OCI-M1 (cell line): ENCODE measurements at regions not wholly inside any gene's neighbourhood (a gene's known extent, or its start where the extent isn't known, plus 50 kb on each side); places are given as distances from the start of the nearest gene placed in this dataset.
"Not testable (repeated sequence)": the region's sequence is repeated elsewhere in the genome, so short reads cannot be mapped to it uniquely, and the experiment has no call there.

Experiments
- DNase-seq: peaks from one replicate; lab custom pipeline; 2025; lab: John Stamatoyannopoulos, UW

DNA sequence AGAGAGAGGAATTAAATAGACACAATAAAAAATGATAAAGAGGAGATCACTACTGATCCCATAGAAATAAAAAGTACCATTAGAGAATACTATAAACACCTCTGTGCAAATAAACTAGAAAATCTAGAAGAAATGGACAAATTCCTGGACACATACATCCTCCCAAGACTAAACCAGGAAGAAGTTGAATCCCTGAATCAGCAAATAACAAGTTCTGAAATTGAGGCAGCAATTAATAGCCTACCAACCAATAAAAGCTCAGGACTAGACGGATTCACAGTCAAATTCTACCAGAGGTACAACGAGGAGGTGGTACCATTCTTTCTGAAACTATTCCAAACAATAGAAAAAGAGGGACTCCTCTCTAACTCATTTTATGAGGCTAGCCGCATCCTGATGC, 862.7 kb upstream of the NRXN1 start:
- DNase-seq: not testable (repeated sequence)

DNA sequence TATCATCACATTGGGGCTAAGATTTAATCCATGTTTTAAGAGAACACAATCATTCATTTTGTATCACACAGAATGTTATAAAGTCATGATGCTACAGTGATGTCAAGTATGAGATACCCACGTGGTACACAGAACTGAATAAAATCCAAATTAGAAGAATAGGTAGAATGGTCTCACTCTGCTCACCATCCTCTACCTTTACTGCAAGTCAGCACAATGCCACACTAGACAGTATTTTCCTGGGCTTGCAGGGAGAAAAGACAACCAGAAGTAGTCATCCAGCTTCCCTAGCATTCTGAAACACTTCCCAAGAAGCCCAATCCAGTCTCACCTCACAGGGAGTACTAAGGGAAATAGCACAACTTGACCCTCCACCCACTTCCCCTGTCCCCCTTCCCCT, 856.2 kb upstream of the NRXN1 start:
- DNase-seq: no peak

DNA sequence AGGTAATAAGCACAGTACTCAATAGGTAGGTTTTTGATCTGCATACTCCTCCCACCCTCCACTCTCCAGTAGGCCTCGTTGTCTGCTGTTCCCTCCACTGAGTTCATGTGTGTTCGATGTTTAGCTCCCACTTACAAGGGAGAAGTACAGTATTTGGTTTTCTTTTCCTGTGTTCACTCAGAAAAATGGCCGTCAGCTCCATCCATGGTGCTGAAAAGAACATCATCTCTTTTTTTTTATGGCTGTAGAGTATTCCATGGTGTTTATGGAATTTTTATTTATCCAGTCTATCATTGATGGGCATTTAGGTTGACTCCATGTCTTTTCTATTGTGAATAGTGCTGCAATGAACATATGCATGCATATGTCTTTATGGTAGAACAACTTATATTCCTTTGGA, 849.7 kb upstream of the NRXN1 start:
- DNase-seq: no peak

DNA sequence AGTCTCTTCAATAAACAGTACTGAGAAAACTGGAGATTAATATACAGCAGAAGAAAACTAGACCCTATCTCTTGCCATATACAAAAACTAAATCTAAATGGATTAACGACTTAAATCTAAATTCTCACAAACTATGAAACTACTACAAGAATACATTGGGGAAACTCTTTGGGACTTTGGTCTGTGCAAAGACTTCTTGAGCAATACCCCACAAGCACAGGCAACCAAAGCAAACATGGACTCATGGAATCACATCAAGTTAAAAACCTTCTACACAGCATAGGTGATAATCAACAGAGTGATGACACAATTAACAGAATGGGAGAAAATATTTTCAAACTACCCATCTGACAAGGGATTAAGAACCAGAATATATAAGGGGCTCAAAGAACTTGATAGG, 848.2 kb upstream of the NRXN1 start:
- no peak for DNase-seq

DNA sequence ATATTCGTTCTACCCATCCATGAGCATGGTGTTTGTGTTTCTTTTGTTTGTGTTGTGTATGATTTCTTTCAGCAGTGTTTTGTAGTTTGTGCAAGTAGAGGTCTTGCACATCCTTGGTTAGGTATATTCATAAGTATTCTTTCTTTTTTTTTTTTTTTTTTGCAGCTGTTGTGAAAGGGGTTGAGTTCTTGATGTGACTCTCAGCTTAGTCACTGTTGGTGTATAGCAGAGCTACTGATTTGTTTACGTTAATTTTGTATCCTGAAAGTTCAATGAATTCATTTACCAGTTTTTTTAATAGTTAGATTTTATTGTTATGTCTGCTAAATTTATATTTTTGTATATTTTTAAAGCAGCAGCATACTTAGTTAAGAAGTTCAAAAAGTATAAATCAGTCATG, 834.4 kb upstream of the NRXN1 start:
- no peak for DNase-seq

DNA sequence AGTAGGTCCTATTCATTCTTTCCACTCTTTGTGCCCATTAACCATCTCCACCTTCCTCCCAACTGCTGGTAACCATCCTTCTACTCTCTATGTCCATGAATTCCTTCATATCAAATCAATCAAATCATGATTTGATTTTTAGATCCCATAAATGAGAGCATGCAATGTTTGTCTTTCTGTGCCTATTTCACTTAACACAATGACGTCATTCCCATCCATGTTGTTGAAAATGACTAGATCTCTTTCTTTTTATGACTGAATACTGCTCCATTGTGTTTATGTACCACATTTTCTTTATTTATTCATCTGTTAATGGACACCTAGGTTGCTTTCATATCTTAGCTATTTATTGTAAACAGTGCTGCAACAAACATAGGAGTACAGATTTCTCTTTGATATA, 827.3 kb upstream of the NRXN1 start:
- DNase-seq: no peak

DNA sequence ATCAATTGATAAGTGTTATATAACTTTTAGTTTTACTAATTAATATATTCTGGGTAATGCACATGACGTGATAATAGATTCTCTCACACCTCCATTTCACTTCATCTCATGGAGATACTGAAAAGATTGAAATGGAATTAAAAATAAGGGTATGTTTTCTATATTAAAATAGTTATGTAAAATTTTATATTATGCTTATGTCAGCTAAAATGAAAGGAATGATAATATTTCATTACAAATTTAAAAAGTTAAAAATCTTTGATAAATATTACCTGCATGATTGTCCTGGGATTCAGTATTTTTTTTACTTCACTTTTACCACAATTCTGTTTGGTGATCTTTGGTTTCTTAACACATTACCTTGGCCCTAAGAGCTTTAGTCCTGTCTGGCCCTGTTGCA, 823.8 kb upstream of the NRXN1 start:
- DNase-seq: no peak

DNA sequence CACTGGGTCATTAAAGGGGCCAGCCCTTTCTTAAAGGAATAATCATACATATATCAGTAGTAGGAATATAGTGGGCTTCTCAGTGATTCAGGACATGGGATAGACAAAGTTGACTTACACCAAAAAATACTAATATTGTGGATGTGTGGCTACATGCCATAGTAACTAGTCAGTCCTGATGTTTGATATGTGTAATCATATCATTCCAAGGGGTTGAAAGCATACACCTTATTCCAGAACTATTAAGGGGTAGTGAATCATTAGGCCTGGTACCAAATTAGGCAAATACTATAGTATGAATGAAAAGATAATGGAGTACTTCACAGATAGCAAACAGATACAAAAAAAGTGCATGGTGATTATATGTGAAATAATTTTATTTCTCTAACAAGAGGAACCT, 814.9 kb upstream of the NRXN1 start:
- no peak for DNase-seq

DNA sequence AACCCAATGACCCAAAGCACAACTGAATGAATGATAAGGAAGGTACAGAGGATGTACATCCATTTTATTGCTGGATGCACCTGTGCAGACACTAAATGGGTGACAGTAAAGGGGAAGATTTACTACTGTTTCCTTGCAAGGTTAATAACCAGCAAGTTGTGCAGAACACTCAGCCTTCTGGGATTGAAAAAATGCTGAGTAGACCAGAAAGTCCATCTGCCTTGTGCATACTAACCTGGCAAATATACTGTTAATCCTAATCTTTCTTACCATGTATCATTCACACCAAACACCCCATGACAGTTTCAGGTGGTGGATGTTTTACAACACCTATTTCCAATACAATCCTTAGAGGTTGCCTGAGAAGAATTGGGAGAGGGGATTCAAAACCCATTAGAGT, 814.1 kb upstream of the NRXN1 start:
- DNase-seq: no peak

DNA sequence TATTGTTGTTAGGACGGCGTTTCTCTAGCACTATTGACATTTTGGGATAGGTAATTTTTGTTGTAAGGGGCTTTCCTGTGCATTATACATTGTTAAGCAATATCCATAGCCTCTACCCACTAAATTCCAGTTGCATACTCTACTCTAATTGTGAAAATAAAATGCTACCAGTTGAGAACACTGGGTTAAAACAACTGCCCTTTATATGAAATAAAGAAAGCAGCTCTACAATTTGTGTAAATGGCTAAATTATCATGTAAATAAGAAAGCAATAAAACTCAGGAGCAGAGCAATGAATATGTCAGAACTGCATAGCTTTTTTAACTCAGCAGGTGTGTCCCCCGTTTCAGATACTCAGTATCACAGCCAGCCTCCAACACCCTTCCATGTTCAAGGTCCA, 812.7 kb upstream of the NRXN1 start:
- no peak for DNase-seq

DNA sequence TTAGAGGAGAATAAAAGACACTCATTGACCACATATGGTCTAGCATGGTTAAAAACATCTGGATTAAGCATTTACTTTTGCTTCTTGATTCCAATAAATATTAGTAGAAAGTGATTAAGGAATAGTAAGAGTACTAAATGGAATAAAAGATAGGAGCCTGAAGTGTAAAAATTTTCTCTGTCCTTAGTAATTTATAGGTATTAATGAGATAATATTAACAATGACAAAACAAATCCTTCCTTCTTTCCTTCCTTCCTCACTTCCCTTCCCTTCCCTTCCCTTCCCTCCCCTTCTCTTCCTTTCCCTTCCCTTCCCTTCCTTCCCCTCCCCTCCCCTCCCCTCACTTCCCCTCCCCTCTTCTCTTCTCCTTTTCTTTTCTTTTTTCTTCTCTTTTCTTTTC, 797.5 kb upstream of the NRXN1 start:
- DNase-seq: no peak

DNA sequence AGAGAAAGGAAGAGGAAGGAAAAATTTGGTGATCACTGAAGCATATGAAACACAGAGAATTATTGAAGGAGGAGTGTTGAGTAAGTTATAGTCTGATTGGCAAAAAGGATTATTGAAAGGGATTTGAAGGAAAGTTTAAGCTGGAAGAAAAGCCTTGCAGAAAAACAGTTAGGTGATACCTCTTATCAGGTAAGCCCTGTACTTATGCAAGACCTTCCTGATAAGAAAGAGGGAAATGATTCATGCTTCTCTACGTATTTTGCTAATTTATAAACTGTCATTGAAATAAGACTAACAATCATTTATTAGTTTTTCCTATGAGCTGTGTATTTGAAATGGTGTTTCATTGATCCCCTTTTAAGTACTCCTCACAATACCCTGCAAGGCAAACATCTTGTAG, 793.9 kb upstream of the NRXN1 start:
- DNase-seq: no peak

DNA sequence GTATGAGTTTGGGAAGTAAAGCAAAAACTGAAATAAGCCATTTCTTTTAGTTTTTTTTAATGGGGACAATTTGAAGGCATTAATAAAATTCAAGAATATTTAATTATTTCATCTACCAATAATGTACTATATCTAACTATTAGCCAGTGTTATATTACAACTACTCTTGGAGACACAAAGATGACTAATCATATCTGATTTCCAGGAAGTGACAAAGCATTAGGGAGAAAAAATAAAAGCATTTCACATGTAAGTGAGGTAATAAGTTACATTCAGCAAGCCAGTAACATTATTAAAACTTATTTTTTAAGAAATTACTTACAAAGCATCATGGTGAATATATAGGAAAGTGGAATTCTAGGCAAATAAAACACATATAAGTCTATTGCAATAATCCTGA, 781.3 kb upstream of the NRXN1 start:
- peak; percentile 46 for DNase-seq

DNA sequence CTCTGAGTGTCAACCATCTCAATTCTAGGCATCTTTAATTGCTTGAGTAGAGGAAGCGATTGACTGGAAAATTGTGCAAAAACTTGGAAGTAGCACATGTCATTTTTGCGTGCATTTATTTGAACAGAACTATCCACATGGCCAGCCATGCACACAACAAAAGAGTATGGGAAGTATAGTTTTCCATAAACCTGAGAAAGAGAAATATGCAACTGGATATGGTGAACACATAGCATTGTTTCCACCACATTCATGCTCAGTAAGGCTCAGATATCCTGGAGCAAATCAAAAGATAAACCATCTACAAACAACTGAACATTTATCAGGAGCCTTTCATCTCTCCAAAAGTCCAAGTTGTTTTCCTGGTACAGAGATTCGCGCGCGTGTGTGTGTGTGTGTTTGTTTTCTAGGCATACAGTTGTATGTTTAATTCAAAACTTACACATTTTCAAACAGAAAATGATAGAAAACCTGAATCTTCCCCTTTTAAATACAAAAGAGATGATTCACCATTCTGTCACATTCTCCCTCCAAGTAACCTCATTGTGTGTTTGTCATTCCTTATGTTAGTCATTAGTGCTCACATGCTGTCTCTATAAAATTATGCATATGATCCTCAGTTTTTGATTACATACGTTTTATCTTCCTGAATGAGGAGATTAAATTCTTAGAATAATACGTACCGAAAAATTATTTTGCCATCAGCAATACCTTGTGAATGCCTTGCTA, 780.4 kb upstream of the NRXN1 start:
- DNase-seq: peak; percentile 23

DNA sequence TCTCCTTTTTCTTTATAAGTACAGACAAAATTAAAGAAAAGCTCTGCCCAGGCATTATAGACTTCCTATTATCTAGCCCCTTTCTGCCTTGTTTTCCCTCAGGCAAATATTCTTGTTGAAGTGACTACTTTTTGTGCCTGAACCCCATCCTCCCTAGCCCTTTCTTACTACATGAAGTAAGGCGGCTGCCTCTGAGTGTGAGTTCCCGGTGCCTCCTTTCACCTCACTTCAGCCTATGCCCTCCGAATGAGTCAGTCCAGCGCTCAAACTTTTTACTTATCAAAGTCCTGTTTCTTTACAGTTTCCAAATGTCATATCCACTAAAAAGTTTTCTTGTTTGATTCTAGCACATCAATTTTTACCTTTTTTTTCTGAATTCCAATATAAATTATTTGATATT, 778.3 kb upstream of the NRXN1 start:
- no peak for DNase-seq

DNA sequence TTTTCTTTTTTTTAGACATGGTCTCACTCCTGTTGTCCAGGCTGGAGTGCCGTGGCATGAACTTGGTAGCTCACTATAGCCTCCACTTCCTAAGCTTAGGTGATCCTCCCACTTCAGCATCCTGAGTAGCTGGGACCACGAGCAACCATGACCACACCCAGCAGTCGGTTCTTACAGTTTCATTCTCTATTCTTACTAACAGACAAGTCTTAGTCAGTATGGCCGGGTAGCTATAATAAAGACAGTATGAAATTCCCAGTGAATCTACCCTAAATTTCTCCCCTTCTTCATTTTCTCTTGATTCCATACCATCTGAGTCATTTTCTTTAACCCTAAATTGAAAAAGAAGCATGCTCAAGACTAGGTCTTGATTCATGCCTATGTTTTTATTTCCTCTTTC, 775.3 kb upstream of the NRXN1 start:
- peak; percentile 53 for DNase-seq

DNA sequence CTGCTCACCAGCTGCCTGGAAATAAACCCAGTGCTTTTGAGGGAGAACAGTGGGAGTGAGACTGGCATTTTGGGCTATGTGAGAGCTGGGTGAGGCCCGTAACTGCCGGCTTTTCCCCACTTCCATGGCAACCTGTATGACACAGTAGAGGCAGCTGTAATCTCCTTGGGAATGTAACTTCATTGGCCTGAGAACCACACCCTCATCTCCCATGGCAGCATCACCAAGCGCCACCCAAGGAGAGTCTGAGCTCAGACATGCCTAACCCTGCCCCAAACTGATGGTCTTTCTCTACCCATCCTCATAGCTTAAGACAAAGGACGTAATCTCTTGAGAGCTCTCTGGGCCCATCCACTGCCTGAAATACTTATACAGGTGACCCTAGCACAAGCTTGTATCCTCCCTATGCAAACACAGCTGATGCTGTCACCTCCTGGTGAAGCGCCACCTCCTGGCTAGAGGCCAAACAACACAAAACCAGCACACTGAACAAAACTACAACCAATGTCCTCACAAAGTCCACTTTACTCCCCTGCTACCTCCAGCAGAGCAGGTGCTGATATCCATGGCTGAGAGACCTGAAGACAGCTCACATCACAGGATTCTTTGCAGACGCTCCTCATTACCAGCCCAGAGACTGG, 763.4 kb upstream of the NRXN1 start:
- peak; percentile 45 for DNase-seq

DNA sequence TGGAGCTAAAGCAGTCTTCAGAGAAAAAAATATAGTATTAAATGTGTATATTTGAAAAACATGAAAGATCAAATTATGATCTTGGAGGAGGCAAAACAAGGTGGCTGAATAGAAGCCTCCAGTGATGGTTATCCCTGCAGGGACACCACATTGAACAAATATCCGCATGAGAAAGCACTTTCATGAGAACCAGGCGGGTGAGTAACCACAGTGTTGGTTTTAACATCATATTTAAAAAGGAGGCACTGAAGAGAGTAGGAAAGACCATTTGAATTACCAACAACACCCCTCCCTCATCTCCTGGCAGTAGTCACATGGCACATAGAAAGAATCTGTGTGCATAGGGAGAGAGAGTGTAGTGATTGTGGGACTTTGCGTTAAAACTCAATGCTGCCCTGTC, 759.6 kb upstream of the NRXN1 start:
- no peak for DNase-seq

DNA sequence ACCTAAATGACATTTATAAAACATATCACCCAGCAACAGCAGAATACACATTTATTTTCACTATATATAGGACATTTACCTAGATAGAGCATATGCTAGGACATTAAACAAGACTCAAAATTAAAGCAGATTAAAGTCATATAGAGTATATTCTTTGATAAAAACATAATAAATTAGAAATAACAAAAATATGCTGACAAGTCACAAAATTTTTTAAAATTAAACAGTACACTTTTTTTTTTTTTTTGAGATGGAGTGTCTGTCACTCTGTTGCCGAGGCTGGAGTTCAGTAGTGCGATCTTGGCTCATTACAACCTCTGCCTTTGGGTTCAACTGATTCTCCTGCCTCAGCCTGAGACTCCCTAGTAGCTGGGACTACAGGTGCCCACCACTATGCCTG, 758.9 kb upstream of the NRXN1 start:
- DNase-seq: no peak

DNA sequence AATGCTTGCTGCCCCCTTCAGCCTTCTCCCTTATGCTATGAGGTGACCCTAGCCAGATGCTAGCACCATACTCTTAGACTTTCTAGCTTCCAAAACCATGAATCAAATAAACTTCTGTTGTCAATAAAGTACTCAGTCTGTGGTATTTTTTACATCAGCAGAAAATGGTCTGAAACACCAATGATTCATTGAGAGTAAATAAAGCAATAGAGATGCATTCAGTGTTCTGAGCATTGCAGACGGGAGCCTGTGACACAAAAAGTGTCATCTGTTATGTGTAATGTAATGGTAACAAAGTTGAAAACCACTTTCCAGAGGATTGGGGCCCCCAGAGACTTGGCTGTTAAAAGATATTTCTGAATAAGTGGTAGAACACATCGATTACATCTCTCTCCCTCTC, 758.0 kb upstream of the NRXN1 start:
- no peak for DNase-seq

DNA sequence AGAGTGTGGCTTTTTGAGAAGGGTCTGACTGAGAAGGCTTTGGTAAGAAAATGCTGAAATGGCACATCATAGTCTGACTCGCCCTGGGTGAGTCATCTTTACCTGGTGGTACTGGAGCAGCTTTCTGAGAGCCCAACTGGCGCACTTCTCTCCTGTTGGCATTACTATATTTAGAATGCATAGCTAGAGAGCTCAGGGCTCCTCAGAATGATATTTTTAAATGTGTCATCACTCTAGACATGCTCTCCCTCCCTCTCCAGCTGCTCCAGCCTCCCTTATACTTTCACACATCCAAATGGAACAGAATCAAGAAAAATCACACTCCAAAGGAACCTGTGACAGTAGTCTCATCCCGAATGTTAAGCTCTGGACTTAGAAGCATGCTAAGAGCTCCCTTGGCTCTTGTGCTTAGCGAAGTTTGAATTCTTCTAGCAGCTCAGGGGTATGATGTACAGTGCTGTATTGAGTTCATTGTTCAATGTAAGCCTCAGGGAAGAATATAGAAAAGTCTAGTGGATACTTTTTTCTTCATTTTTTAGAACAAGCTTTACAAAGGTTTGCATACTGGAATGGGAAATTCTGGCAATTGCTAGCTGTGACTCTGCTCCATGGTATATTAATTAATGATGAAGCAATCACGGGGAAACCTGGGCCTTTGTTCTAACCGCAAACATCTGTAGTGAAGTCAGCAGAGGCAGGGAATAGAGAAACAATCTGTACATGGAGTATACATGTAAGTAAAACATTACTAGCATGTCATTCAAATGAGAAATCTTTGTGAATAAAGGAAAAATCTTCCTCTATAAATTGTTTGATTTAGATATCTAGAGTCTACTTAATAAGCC, 751.2 kb upstream of the NRXN1 start:
- DNase-seq: no peak

DNA sequence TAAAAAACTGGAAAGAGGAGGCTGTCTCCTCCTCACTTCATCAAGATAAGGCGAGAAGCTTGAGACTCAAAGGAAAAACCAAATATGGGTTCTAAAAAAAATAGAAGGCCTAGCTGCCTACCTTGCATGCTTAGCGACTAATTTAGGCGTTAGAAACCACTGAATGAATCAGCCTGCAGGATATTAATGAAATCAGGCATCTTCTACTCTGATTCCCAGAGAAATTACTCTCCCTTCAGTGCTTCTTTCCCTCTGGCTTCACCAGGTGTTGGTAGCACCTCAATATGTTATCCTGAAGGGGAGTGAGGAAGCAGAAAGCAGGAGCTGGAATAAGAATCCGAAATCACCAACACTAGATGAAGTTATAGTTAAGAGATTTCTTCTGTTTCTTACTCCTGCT, 749.8 kb upstream of the NRXN1 start:
- DNase-seq: no peak

DNA sequence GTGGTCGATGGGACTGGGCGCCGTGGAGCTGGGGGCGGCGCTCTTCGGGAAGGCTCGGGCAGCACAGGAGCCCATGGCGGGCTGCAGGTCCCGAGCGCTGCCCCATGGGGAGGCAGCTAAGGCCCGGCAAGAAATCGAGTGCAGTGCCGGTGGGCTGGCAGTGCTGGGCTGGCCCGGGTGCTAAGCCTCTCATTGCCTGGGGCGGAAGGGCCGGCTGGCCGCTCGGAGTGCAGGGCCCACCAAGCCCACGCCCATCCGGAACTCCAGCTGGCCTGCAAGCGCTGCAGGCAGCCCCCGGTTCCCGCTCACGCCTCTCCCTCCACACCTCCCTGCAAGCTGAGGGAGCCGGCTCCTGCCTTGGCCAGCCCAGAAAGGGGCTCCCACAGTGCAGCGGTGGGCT, 748.4 kb upstream of the NRXN1 start:
- DNase-seq: no peak
